HepG2 (cell line): ENCODE measurements at regions not wholly inside any gene's neighbourhood (a gene's known extent, or its start where the extent isn't known, plus 50 kb on each side); places are given as distances from the start of the nearest gene placed in this dataset.
A peak's percentile ranks its signal among the peaks of the same experiment; 100 is the strongest.

Source experiments
- FOXC1 ChIP-seq: sonication (generic); formaldehyde crosslinking; IDR thresholded peaks from 2 replicates; pipeline ENCODE4 v1.8.0; 2022; ENCODE audit warnings: mild to moderate bottlenecking, missing genetic modification reagents, borderline replicate concordance
- JDP2 ChIP-seq: sonication (generic); formaldehyde crosslinking; IDR thresholded peaks from 2 replicates; pipeline ENCODE4 v1.8.1; 2022; ENCODE audit warnings: missing genetic modification reagents, borderline replicate concordance
- MYC ChIP-seq: sonication (generic); formaldehyde crosslinking; IDR thresholded peaks from 2 replicates; pipeline ENCODE4 v1.9.0; 2021; ENCODE audit warnings: missing genetic modification reagents, borderline replicate concordance
- NCOA2 ChIP-seq: sonication (generic); formaldehyde crosslinking; IDR thresholded peaks from 2 replicates; pipeline ENCODE4 v1.8.0; 2022; ENCODE audit warnings: inconsistent platforms
- NCOA5 ChIP-seq: sonication (generic); formaldehyde crosslinking; IDR thresholded peaks from 2 replicates; pipeline ENCODE4 v1.4.0; 2020; ENCODE audit warnings: missing genetic modification reagents
- PPARG ChIP-seq: conservative IDR thresholded peaks from 2 replicates; pipeline ENCODE4 v1.6.1; 2016; ENCODE audit warnings: missing biosample characterization, missing genetic modification reagents
- SETDB1 ChIP-seq: sonication (generic); formaldehyde crosslinking; IDR thresholded peaks from 2 replicates; pipeline ENCODE4 v1.5.1; 2020; ENCODE audit warnings: missing genetic modification reagents, mild to moderate bottlenecking, borderline replicate concordance
- SMAD1 ChIP-seq: sonication (generic); formaldehyde crosslinking; IDR thresholded peaks from 2 replicates; pipeline ENCODE4 v1.4.0; 2020; ENCODE audit warnings: missing genetic modification reagents, low read depth, mild to moderate bottlenecking, borderline replicate concordance
- TCF7 ChIP-seq: sonication (generic); IDR thresholded peaks from 2 replicates; pipeline ENCODE4 v1.6.1; 2016; ENCODE audit warnings: antibody characterized with exemption, low read depth
- ZC3H4 ChIP-seq: sonication (generic); formaldehyde crosslinking; IDR thresholded peaks from 2 replicates; pipeline ENCODE4 v1.4.0; 2020; ENCODE audit warnings: missing genetic modification reagents, borderline replicate concordance
- ZFAT ChIP-seq: sonication (generic); formaldehyde crosslinking; conservative IDR thresholded peaks from 2 replicates; pipeline ENCODE4 v1.8.1; 2023; ENCODE audit warnings: missing genetic modification reagents, inconsistent platforms
- ZFP36L2 ChIP-seq: sonication (generic); formaldehyde crosslinking; IDR thresholded peaks from 2 replicates; pipeline ENCODE4 v1.4.0; 2020; ENCODE audit warnings: missing genetic modification reagents
- ZKSCAN8 ChIP-seq: IDR thresholded peaks from 2 replicates; pipeline ENCODE4 v1.6.1; 2016; ENCODE audit warnings: borderline replicate concordance, missing genetic modification reagents, missing compliant biosample characterization
- ZNF430 ChIP-seq: sonication (generic); formaldehyde crosslinking; IDR thresholded peaks from 2 replicates; pipeline ENCODE4 v1.9.0; 2021; ENCODE audit warnings: mild to moderate bottlenecking, missing genetic modification reagents
- ZNF619 ChIP-seq: sonication (generic); formaldehyde crosslinking; IDR thresholded peaks from 2 replicates; pipeline ENCODE4 v1.4.0; 2020; ENCODE audit warnings: mild to moderate bottlenecking, missing genetic modification reagents
- TF ChIP-seq, protein P1 (sequence below): sonication (generic); formaldehyde crosslinking; IDR thresholded peaks from 2 replicates; pipeline ENCODE4 v1.4.0; 2020; ENCODE audit warnings: missing genetic modification reagents; ENCODE audit errors: not compliant biosample characterization
- TF ChIP-seq, protein P2 (sequence below): sonication (generic); formaldehyde crosslinking; IDR thresholded peaks from 2 replicates; pipeline ENCODE4 v1.8.1; 2023; ENCODE audit warnings: mild to moderate bottlenecking, moderate library complexity, missing genetic modification reagents

GRCh38 chr2:180607514-180608049 is 372.8 kb upstream of the UBE2E3 start (continued):
- TF ChIP-seq FOXC1 (CRISPR knock-in tag) (no peak), JDP2 (no peak), NCOA2 (CRISPR knock-in tag) (no peak), ZFAT (CRISPR knock-in tag) (no peak), SMAD1 (CRISPR knock-in tag) (no peak), ZNF430 (CRISPR knock-in tag) (no peak), TCF7 (no peak), ZFP36L2 (no peak), MYC (CRISPR knock-in tag) (no peak), NCOA5 (CRISPR knock-in tag) (no peak), ZC3H4 (CRISPR knock-in tag) (no peak), ZKSCAN8 (no peak), ZNF619 (CRISPR knock-in tag) (no peak), SETDB1 (CRISPR knock-in tag) (no peak), PPARG (CRISPR knock-in tag) (peak; percentile 86)
- TF ChIP-seq, protein P1, sequence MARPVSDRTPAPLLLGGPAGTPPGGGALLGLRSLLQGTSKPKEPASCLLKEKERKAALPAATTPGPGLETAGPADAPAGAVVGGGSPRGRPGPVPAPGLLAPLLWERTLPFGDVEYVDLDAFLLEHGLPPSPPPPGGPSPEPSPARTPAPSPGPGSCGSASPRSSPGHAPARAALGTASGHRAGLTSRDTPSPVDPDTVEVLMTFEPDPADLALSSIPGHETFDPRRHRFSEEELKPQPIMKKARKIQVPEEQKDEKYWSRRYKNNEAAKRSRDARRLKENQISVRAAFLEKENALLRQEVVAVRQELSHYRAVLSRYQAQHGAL, result no peak
- TF ChIP-seq, protein P2, sequence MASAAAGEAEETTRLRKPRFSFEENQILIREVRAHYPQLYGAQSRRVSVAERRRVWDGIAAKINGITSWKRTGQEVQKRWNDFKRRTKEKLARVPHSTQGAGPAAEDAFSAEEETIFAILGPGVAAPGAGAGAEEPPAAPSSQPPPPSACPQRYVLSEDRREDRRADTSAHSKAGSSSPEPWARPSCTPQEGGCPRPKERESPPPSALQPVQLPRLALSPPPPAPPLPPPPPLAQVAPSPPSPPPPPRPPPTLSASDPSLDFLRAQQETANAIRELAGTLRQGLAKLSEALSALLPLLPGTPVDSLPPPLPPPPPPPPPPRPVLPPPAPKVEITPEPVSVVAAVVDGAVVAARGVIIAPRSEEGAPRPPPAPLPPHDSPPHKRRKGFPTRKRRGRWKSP (CRISPR knock-in tag), result no peak
